Panc1 (cell line): ENCODE measurements at regions not wholly inside any gene's neighbourhood (a gene's known extent, or its start where the extent isn't known, plus 50 kb on each side); places are given as distances from the start of the nearest gene placed in this dataset.

Experiments used
- ATAC-seq: fragments of 200-7000 bp; cut with Tn5 transposase; 2 replicates; pipeline ENCODE4 v1.9.1; 2020; ENCODE audit warnings: mild to moderate bottlenecking, moderate library complexity
- BruUV-seq: library from RNA; stranded (reverse); fragments of 400-500 nt; replicated peaks from 2 replicates; lab custom pipeline; 2021; lab: Mats Ljungman, UMichigan
- CTCF ChIA-PET: fragments of 300-600 bp; sonication (Branson Sonifier 250); formaldehyde crosslinking; loops from one replicate; lab custom pipeline; 2022; ENCODE audit warnings: antibody characterized with exemption; lab: Charles Lee
- POLR2A ChIA-PET: fragments of 300-600 bp; sonication (Branson Sonifier 250); formaldehyde crosslinking; loops from one replicate; lab custom pipeline; 2022; ENCODE audit warnings: antibody characterized with exemption; lab: Charles Lee
- DNase-seq: peaks from one replicate; pipeline ENCODE4 v3.0.0-alpha.2; 2010; ENCODE audit warnings: low read depth, low spot score
- H3K27ac ChIP-seq: 2 replicates; pipeline ENCODE4 v1.5.1; 2011; ENCODE audit warnings: mild to moderate bottlenecking, low read length, inconsistent platforms
- H3K27me3 ChIP-seq: fragments of 200-500 bp; sonication (Bioruptor generic); 2 replicates; pipeline ENCODE4 v1.6.0; 2014; ENCODE audit warnings: low read length, inconsistent platforms; ENCODE audit not compliant: control insufficient read depth, insufficient read depth
- H3K36me3 ChIP-seq: fragments of 200-500 bp; sonication (Bioruptor generic); 2 replicates; pipeline ENCODE4 v1.5.1; 2014; ENCODE audit warnings: inconsistent platforms, mild to moderate bottlenecking, low read length, moderate library complexity; ENCODE audit not compliant: control insufficient read depth, insufficient read depth
- H3K4me1 ChIP-seq: 2 replicates; pipeline ENCODE4 v1.5.1; 2011; ENCODE audit warnings: inconsistent platforms, mild to moderate bottlenecking, low read length, moderate library complexity; ENCODE audit not compliant: control insufficient read depth, insufficient read depth
- H3K4me3 ChIP-seq, 2 experiments: 2 replicates each; pipeline ENCODE4 v1.5.1; 2011 to 2012; ENCODE audit warnings: low read depth in 2 of 2, low read length in 2 of 2, mild to moderate bottlenecking in 2 of 2, inconsistent platforms in 1 of 2, moderate library complexity in 1 of 2
- H3K9me3 ChIP-seq: fragments of 200-500 bp; sonication (Bioruptor generic); 2 replicates; pipeline ENCODE4 v1.5.1; 2014; ENCODE audit warnings: low read depth, mild to moderate bottlenecking, inconsistent platforms, low read length, moderate library complexity; ENCODE audit not compliant: control insufficient read depth, insufficient read depth
- POLR2AphosphoS5 ChIP-seq: IDR thresholded peaks from 2 replicates; pipeline ENCODE4 v1.6.1; 2012; ENCODE audit warnings: mild to moderate bottlenecking, low read depth, low read length, moderate library complexity
- SIN3A ChIP-seq: IDR thresholded peaks from 2 replicates; pipeline ENCODE4 v1.6.1; 2012; ENCODE audit warnings: low read depth, mild to moderate bottlenecking, low read length, moderate library complexity, borderline replicate concordance; ENCODE audit not compliant: insufficient read depth
- TCF7L2 ChIP-seq: IDR thresholded peaks from 2 replicates; pipeline ENCODE4 v1.6.1; 2011; ENCODE audit warnings: mild to moderate bottlenecking, low read depth, low read length, inconsistent platforms
- in situ Hi-C: cut with HindIII; loops from 2 replicates; pipeline ENCODE4 v1.10.0; 2016; ENCODE audit warnings: low sequenced_read_pairs, low pct_unique_long_range_greater_than_20kb
- intact Hi-C: fragments of 100-400 bp; cut with micrococcal nuclease; formaldehyde crosslinking; loops from one replicate; pipeline ENCODE4 v1.10.0; 2022; ENCODE audit not compliant: unreplicated experiment
- TF ChIP-seq, protein P1 (sequence below), 2 experiments: IDR thresholded peaks; 2 replicates each; pipeline ENCODE4 v1.6.1; 2011 to 2012; ENCODE audit warnings: low read depth in 2 of 2, control low read depth in 1 of 2, low read length in 1 of 2, mild to moderate bottlenecking in 1 of 2, moderate library complexity in 1 of 2; ENCODE audit not compliant: insufficient read depth in 1 of 2
- TF ChIP-seq, protein P2 (sequence below): fragments of 450-650 bp; IDR thresholded peaks from 2 replicates; pipeline ENCODE4 v1.5.1; 2017; ENCODE audit warnings: mild to moderate bottlenecking

DNA sequence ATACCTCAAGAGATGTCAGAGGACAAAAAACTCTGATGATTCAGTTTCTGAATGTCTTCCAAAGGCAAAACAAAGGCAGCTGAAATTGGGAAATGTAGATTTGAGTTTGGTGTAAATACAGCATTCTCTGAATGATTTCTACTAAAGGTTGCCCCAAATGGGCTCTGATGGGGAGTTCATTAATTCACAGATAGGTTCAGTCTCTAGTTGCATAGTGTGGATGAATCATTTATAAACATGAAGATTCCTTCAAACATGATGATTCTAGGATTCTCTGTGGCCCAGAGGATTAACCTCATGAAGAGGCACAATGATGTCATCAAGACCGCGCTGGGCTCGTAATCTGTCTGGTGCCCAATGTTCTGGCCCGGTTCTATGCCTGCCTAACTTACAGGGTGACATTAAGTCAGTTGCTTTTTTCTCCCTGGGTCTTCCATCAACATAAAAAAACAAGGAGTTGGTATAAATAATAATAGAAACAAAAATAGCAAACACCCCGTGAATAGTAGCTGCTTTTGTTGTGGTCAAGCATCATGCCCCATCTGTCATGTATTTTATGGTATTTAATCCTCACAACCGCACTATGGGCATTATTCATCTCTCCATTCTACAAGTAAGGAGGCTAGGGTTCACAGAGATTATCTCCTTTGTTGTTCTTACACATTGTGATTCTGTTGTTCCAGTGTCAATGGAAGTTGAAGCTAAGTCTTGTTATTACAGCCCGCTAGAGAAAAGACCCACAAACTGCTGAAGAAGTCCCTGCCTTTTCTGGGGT lies 509.6 kb upstream of the USP24 start:
- POLR2A ChIA-PET, result no interaction called here
- DNase-seq (no peak), ATAC-seq (no peak)
- in situ Hi-C loops, result no loop called here
- Histone ChIP-seq H3K27ac (no peak overlapping the region), H3K4me3 (no peak overlapping the region), H3K27me3 (no peaks in the 10 kb centered on the region), H3K9me3 (no peaks in the 10 kb centered on the region), H3K36me3 (no peaks in the 10 kb centered on the region), H3K4me1 (no peaks in the 10 kb centered on the region)
- CTCF ChIA-PET, result no interaction called here
- intact Hi-C loops, result no loop called here
- TF ChIP-seq, protein P1, sequence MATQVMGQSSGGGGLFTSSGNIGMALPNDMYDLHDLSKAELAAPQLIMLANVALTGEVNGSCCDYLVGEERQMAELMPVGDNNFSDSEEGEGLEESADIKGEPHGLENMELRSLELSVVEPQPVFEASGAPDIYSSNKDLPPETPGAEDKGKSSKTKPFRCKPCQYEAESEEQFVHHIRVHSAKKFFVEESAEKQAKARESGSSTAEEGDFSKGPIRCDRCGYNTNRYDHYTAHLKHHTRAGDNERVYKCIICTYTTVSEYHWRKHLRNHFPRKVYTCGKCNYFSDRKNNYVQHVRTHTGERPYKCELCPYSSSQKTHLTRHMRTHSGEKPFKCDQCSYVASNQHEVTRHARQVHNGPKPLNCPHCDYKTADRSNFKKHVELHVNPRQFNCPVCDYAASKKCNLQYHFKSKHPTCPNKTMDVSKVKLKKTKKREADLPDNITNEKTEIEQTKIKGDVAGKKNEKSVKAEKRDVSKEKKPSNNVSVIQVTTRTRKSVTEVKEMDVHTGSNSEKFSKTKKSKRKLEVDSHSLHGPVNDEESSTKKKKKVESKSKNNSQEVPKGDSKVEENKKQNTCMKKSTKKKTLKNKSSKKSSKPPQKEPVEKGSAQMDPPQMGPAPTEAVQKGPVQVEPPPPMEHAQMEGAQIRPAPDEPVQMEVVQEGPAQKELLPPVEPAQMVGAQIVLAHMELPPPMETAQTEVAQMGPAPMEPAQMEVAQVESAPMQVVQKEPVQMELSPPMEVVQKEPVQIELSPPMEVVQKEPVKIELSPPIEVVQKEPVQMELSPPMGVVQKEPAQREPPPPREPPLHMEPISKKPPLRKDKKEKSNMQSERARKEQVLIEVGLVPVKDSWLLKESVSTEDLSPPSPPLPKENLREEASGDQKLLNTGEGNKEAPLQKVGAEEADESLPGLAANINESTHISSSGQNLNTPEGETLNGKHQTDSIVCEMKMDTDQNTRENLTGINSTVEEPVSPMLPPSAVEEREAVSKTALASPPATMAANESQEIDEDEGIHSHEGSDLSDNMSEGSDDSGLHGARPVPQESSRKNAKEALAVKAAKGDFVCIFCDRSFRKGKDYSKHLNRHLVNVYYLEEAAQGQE (IDR thresholded peaks at IDR 0.05; ENCODE audit: insufficient read depth in 1 of 2, low read depth in 2 of 2, low read length in 1 of 2), result no peak
- TF ChIP-seq SIN3A (no peak), TCF7L2 (no peak), POLR2AphosphoS5 (no peak)
- TF ChIP-seq, protein P2, sequence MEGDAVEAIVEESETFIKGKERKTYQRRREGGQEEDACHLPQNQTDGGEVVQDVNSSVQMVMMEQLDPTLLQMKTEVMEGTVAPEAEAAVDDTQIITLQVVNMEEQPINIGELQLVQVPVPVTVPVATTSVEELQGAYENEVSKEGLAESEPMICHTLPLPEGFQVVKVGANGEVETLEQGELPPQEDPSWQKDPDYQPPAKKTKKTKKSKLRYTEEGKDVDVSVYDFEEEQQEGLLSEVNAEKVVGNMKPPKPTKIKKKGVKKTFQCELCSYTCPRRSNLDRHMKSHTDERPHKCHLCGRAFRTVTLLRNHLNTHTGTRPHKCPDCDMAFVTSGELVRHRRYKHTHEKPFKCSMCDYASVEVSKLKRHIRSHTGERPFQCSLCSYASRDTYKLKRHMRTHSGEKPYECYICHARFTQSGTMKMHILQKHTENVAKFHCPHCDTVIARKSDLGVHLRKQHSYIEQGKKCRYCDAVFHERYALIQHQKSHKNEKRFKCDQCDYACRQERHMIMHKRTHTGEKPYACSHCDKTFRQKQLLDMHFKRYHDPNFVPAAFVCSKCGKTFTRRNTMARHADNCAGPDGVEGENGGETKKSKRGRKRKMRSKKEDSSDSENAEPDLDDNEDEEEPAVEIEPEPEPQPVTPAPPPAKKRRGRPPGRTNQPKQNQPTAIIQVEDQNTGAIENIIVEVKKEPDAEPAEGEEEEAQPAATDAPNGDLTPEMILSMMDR, result no peak
- no TSS peak for BruUV-seq

GRCh38 chr1:55723001-55723400 lies 507.8 kb upstream of the USP24 start:
- TF ChIP-seq, protein P2, result no peak
- no peak for TF ChIP-seq SIN3A
- no peak for TF ChIP-seq TCF7L2
- no peak for TF ChIP-seq POLR2AphosphoS5
- TF ChIP-seq, protein P1 (IDR thresholded peaks at IDR 0.05; ENCODE audit: insufficient read depth in 1 of 2, low read depth in 2 of 2, low read length in 1 of 2), result no peak
- Histone ChIP-seq H3K9me3 (no peaks in the 10 kb centered on the region), H3K36me3 (no peaks in the 10 kb centered on the region), H3K4me1 (no peaks in the 10 kb centered on the region), H3K4me3 (no peak overlapping the region), H3K27ac (no peak overlapping the region), H3K27me3 (no peaks in the 10 kb centered on the region)
- DNase-seq (no peak), ATAC-seq (no peak)
- intact Hi-C loops (no loop called here), in situ Hi-C loops (no loop called here)
- no TSS peak for BruUV-seq
- CTCF ChIA-PET, result no interaction called here
- POLR2A ChIA-PET, result no interaction called here
